Effector memory CD4-positive, alpha-beta T cell (primary cell): ENCODE measurements at regions not wholly inside any gene's neighbourhood (a gene's known extent, or its start where the extent isn't known, plus 50 kb on each side); places are given as distances from the start of the nearest gene placed in this dataset.

Experiments
- DNase-seq, 3 donors: peaks; one replicate each; pipeline ENCODE4 v3.0.0-alpha.2; 2020
- H3K27ac ChIP-seq: 2 replicates; pipeline ENCODE4 v1.7.0; 2013; ENCODE audit warnings: mild to moderate bottlenecking, low read length, moderate library complexity; ENCODE audit not compliant: insufficient read depth, poor library complexity, severe bottlenecking
- H3K27me3 ChIP-seq: replicated peaks from 2 replicates; pipeline ENCODE4 v1.7.0; 2013; ENCODE audit warnings: mild to moderate bottlenecking, low read length; ENCODE audit not compliant: insufficient read depth, control insufficient read depth, poor library complexity, severe bottlenecking
- H3K36me3 ChIP-seq: 2 replicates; pipeline ENCODE4 v1.7.0; 2013; ENCODE audit warnings: mild to moderate bottlenecking, low read length, moderate library complexity; ENCODE audit not compliant: control insufficient read depth, insufficient read depth
- H3K4me1 ChIP-seq: 2 replicates; pipeline ENCODE4 v1.7.0; 2013; ENCODE audit warnings: low read length, mild to moderate bottlenecking; ENCODE audit not compliant: control insufficient read depth, insufficient read depth, poor library complexity, severe bottlenecking
- H3K4me3 ChIP-seq: 2 replicates; pipeline ENCODE4 v1.7.0; 2013; ENCODE audit warnings: low read length, low read depth, mild to moderate bottlenecking; ENCODE audit not compliant: insufficient read depth, poor library complexity, severe bottlenecking
- H3K9me3 ChIP-seq: 2 replicates; pipeline ENCODE4 v1.7.0; 2013; ENCODE audit warnings: mild to moderate bottlenecking, low read length, moderate library complexity; ENCODE audit not compliant: control insufficient read depth

- Histone ChIP-seq H3K4me3 (no peak overlapping the region), H3K27ac (no peak overlapping the region), H3K27me3 (no peaks in the 10 kb centered on the region), H3K36me3 (no peaks in the 10 kb centered on the region), H3K4me1 (no peaks in the 10 kb centered on the region), H3K9me3 (no peaks in the 10 kb centered on the region)
- no peak for DNase-seq
Observed at GRCh38 chr6:22621701-22622100, 52.3 kb downstream of the HDGFL1 start.

DNA sequence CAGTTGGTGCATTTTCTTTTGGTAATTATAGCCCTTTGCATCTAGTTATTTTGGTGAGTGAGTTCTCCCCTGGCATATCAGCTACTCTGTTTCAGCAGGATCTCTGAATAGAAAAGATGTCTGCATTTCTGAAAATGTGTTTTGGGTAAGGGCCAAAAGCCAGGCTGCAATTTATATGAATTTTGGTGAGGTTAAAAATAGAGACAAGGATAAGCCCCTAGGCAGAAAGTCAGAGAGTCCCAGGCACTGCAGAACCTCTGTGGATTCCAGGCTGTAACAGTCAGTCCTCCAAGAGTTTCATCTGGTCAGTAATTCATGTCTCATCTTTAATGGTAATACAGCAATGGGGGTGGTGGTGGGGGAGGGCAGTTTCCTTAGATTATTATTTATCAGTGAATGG is 53.0 kb downstream of the HDGFL1 start:
- no peaks in the 10 kb centered on the region for H3K36me3 ChIP-seq
- no peaks in the 10 kb centered on the region for H3K27me3 ChIP-seq
- no peaks in the 10 kb centered on the region for H3K9me3 ChIP-seq
- DNase-seq, result no peak
- H3K4me1 ChIP-seq, result no peaks in the 10 kb centered on the region
- no peak overlapping the region for H3K4me3 ChIP-seq
- H3K27ac ChIP-seq, result no peak overlapping the region

DNA sequence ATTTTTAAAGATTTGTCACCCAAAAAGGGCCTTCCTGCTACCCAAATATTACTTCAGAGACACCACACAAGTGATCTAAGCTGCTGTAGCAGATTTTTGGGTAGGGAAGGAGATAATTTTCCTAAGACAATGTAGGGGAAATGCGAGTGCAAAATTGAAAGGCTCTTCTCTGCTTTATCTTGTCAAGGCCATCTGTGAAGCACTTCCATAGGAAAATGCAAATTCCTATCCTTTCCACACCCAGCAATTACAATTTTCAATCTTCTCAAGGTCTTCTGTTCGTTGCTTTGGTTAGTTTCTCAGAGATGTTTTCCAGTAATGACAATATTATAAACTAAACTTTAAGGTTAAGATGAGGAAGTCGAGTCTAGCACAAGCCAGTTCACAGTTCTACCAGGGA is 53.4 kb downstream of the HDGFL1 start:
- Histone ChIP-seq H3K27ac (no peak overlapping the region), H3K9me3 (no peaks in the 10 kb centered on the region), H3K27me3 (no peaks in the 10 kb centered on the region), H3K36me3 (no peaks in the 10 kb centered on the region), H3K4me1 (no peaks in the 10 kb centered on the region), H3K4me3 (no peak overlapping the region)
- DNase-seq, result no peak

DNA sequence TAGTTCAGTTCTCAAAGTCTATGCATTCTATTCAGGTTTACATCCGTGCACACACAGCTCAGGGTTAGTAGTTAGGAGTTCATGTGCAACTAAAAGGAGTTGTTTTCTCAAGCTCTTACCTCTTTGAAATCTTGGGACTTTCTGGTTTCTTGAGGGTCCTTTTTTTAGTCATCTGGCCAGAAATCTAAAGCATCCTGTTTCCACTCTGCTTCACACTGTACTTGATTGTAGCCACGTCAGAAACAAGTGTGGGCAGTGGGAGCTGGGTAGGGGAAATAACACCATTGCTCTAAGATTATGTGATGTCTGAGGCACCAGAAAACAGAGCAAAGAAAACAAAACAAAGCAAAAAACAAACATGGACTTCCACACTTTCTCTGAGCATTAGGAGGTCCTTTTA is 58.3 kb downstream of the HDGFL1 start:
- Histone ChIP-seq H3K4me1 (no peaks in the 10 kb centered on the region), H3K4me3 (no peak overlapping the region), H3K27me3 (no peaks in the 10 kb centered on the region), H3K9me3 (no peaks in the 10 kb centered on the region), H3K36me3 (no peaks in the 10 kb centered on the region), H3K27ac (no peak overlapping the region)
- no peak for DNase-seq

DNA sequence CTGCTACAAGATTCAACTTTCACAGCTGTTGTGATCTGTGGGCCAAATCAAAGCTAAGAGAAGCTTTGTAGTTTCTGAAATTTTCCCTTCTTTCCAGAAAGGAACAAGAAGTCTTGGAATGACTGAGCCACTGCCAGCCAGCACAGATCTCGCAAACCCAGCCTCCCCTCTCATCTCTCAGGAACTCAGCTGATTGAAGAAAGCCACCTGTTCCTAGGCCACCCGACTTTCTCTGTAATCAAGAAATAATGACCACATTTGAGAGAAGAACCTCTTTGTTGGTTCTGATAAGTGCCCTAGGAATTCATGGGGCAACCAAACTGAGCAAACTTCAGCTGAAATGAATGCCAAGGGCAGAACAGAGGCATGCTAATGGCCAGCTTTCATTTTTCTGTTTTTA is 61.7 kb downstream of the HDGFL1 start:
- no peak overlapping the region for H3K27ac ChIP-seq
- H3K9me3 ChIP-seq, result no peaks in the 10 kb centered on the region
- H3K27me3 ChIP-seq, result no peaks in the 10 kb centered on the region
- no peaks in the 10 kb centered on the region for H3K4me1 ChIP-seq
- no peaks in the 10 kb centered on the region for H3K36me3 ChIP-seq
- H3K4me3 ChIP-seq, result no peak overlapping the region
- DNase-seq, result no peak

DNA sequence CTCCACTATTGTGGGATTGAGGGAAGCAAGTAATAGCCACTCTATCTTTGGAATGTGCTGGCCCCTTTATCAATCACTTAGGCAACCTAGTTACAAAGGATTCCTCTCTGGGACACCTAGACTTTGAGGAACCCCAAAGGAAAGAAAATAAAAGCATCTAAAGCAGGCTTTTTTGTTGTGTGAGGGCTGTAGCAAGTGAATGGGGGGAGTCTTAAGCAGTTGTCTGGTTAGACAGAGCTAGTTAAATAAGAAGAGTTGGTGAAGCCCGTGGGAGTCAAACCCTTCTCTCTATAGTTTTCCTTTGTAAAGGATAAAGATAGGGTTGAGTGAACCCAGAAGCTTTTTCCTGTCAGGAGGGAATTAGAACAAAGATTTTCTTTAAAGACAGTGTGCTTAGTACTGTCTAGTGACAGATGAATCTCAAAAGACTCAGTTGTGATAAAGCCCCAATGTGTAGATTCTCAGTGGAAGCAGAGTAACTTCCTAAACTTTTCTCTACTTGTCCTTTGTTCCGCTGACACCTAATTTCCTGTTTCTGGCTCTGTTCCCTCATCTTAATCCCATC is 63.3 kb downstream of the HDGFL1 start:
- Histone ChIP-seq H3K4me1 (no peaks in the 10 kb centered on the region), H3K27me3 (no peaks in the 10 kb centered on the region), H3K27ac (no peak overlapping the region), H3K9me3 (no peaks in the 10 kb centered on the region), H3K36me3 (no peaks in the 10 kb centered on the region), H3K4me3 (no peak overlapping the region)
- DNase-seq, result no peak

DNA sequence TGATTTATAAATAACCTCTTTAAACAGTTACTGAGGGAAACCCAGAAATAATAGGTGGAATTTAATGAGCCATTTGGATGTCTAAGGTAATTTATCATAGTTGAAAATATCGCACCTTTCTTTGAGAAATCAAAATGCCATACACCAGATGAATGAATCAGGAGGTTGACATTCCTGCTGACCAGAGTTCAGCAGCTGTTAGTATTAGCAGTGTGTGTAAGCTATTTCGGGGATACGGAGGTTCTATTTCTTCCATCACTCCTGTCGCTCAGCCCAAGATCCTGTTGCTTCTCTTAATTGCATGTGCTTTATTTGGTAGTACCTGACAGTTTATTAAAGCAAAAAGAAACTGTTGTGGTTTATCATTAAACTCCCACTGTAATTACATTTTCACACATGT is 67.1 kb downstream of the HDGFL1 start:
- no peak for DNase-seq
- Histone ChIP-seq H3K9me3 (no peaks in the 10 kb centered on the region), H3K27me3 (no peaks in the 10 kb centered on the region), H3K4me3 (no peak overlapping the region), H3K27ac (no peak overlapping the region), H3K4me1 (no peaks in the 10 kb centered on the region), H3K36me3 (no peaks in the 10 kb centered on the region)

- no peaks in the 10 kb centered on the region for H3K27me3 ChIP-seq
- H3K4me1 ChIP-seq, result no peaks in the 10 kb centered on the region
- no peak overlapping the region for H3K4me3 ChIP-seq
- H3K27ac ChIP-seq, result no peak overlapping the region
- no peaks in the 10 kb centered on the region for H3K9me3 ChIP-seq
- no peaks in the 10 kb centered on the region for H3K36me3 ChIP-seq
- DNase-seq, result no peak
Observed at GRCh38 chr6:22637782-22638181, 68.4 kb downstream of the HDGFL1 start.

DNA sequence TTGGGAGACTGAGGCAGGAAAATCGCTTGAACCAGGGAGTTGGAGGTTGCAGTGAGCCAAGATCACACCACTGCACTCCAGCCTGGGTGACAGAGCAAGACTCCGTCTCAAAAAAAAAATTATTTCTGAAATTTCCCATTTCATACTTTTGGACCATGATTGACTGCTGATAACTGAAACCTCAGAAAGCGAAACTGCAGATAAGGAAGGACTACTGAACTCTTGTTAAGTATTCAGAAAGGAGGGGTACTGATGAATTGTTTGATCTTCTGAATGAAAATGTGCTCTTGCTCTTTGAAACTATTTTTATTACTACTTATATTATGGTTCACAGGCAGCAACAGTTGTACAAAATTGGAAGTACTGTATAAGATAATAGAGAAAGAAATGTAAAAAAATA is 69.0 kb downstream of the HDGFL1 start:
- no peak overlapping the region for H3K4me3 ChIP-seq
- no peaks in the 10 kb centered on the region for H3K4me1 ChIP-seq
- no peaks in the 10 kb centered on the region for H3K36me3 ChIP-seq

GRCh38 chr6:22642254-22642653 is 72.9 kb downstream of the HDGFL1 start:
- no peaks in the 10 kb centered on the region for H3K36me3 ChIP-seq
- H3K9me3 ChIP-seq, result no peaks in the 10 kb centered on the region
- no peak overlapping the region for H3K27ac ChIP-seq
- H3K27me3 ChIP-seq, result no peaks in the 10 kb centered on the region
- H3K4me1 ChIP-seq, result no peaks in the 10 kb centered on the region
- DNase-seq, result no peak
- H3K4me3 ChIP-seq, result no peak overlapping the region

More for the DNA sequence above, 69.0 kb downstream of the HDGFL1 start:
- no peak for DNase-seq
- Histone ChIP-seq H3K27ac (no peak overlapping the region), H3K27me3 (no peaks in the 10 kb centered on the region), H3K9me3 (no peaks in the 10 kb centered on the region)

DNA sequence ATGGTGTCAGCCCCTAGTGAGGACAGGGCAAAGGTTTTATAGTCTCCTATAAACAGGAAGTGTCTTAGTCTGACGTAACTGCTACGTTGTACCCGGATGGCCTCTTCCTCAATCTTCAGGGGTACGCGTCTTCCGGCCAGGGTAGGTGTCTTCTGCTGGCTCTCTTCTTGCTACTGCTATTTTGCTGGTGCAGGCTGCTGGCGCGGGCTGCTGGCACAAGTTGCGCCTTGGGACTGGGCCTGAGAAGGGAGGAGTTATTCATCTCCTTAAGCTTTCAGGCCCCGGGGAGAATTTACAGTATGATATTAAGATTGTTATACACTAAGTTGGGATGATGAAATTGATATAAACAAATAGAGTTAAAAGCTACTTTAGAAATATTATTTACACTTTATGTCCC is 74.4 kb downstream of the HDGFL1 start:
- no peak for DNase-seq
- no peaks in the 10 kb centered on the region for H3K27me3 ChIP-seq
- no peaks in the 10 kb centered on the region for H3K9me3 ChIP-seq
- H3K27ac ChIP-seq, result no peak overlapping the region
- no peaks in the 10 kb centered on the region for H3K36me3 ChIP-seq
- H3K4me3 ChIP-seq, result no peak overlapping the region
- no peaks in the 10 kb centered on the region for H3K4me1 ChIP-seq
